Progenitor cell of endocrine pancreas (in vitro differentiated cells): ENCODE measurements at regions not wholly inside any gene's neighbourhood (a gene's known extent, or its start where the extent isn't known, plus 50 kb on each side); places are given as distances from the start of the nearest gene placed in this dataset.

Source experiments
- DNase-seq: peaks from one replicate; pipeline ENCODE4 v3.0.0; 2021; ENCODE audit warnings: low spot score; ENCODE audit not compliant: unreplicated experiment
- H3K27ac Mint-ChIP-seq: 2 replicates; pipeline ENCODE4 v1.8.0; 2021; ENCODE audit warnings: mild to moderate bottlenecking, moderate library complexity, mixed read lengths
- H3K27me3 Mint-ChIP-seq: 2 replicates; pipeline ENCODE4 v1.8.0; 2021; ENCODE audit warnings: mixed read lengths
- H3K36me3 Mint-ChIP-seq: 2 replicates; pipeline ENCODE4 v1.8.0; 2022; ENCODE audit warnings: mixed read lengths; ENCODE audit not compliant: insufficient read depth
- H3K4me1 Mint-ChIP-seq: 2 replicates; pipeline ENCODE4 v1.8.0; 2021; ENCODE audit warnings: low read depth, mixed read lengths
- H3K4me3 Mint-ChIP-seq: 2 replicates; pipeline ENCODE4 v1.8.0; 2021; ENCODE audit warnings: low read depth, mild to moderate bottlenecking, moderate library complexity, mixed read lengths
- H3K9me3 Mint-ChIP-seq: 2 replicates; pipeline ENCODE4 v1.8.0; 2021; ENCODE audit warnings: low read depth, mixed read lengths
- TF ChIP-seq, protein P1 (sequence below): fragments of 200-600 bp; sonication (generic); IDR thresholded peaks from one replicate; pipeline ENCODE4 v1.5.0; 2021; ENCODE audit warnings: antibody characterized with exemption, mild to moderate bottlenecking; ENCODE audit not compliant: unreplicated experiment

GRCh38 chr4:13872155-13872554 lies 244.6 kb upstream of the BOD1L1 start:
- H3K27me3 Mint-ChIP-seq, result no peaks in the 10 kb centered on the region
- DNase-seq, result no peak
- no peak overlapping the region for H3K27ac Mint-ChIP-seq
- no peaks in the 10 kb centered on the region for H3K9me3 Mint-ChIP-seq
- TF ChIP-seq, protein P1, sequence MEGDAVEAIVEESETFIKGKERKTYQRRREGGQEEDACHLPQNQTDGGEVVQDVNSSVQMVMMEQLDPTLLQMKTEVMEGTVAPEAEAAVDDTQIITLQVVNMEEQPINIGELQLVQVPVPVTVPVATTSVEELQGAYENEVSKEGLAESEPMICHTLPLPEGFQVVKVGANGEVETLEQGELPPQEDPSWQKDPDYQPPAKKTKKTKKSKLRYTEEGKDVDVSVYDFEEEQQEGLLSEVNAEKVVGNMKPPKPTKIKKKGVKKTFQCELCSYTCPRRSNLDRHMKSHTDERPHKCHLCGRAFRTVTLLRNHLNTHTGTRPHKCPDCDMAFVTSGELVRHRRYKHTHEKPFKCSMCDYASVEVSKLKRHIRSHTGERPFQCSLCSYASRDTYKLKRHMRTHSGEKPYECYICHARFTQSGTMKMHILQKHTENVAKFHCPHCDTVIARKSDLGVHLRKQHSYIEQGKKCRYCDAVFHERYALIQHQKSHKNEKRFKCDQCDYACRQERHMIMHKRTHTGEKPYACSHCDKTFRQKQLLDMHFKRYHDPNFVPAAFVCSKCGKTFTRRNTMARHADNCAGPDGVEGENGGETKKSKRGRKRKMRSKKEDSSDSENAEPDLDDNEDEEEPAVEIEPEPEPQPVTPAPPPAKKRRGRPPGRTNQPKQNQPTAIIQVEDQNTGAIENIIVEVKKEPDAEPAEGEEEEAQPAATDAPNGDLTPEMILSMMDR, result no peak
- H3K4me3 Mint-ChIP-seq, result no peak overlapping the region
- no peaks in the 10 kb centered on the region for H3K36me3 Mint-ChIP-seq
- peaks cover 2% of the 10 kb centered on the region for H3K4me1 Mint-ChIP-seq

DNA sequence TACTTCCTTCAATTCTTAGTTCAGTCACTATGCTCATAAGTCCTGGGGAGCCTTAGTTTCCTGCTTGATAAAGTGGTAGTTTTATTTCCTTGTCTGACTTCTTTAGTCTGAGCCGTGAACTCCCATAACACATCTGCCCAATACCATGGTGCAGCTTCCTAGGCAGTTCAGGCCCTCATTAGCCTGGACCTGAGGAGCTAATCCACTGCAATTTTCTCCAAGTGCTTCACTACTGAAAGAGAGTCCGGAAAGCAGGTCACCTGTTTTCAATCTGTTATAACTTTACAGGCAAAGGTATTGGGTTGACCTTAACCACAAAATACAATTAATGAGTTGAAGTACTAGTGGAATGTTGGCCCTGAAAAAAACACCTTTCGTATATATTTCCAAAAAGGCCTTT lies 245.4 kb upstream of the BOD1L1 start:
- TF ChIP-seq, protein P1, result no peak
- DNase-seq, result no peak
- peaks cover 2% of the 10 kb centered on the region for H3K4me1 Mint-ChIP-seq
- H3K9me3 Mint-ChIP-seq, result no peaks in the 10 kb centered on the region
- H3K36me3 Mint-ChIP-seq, result no peaks in the 10 kb centered on the region
- H3K4me3 Mint-ChIP-seq, result no peak overlapping the region
- H3K27ac Mint-ChIP-seq, result no peak overlapping the region
- no peaks in the 10 kb centered on the region for H3K27me3 Mint-ChIP-seq

GRCh38 chr4:13875181-13875580 lies 247.7 kb upstream of the BOD1L1 start:
- TF ChIP-seq, protein P1, result no peak
- no peak for DNase-seq
- Mint-ChIP-seq H3K36me3 (no peaks in the 10 kb centered on the region), H3K4me3 (no peak overlapping the region), H3K27ac (no peak overlapping the region), H3K9me3 (no peaks in the 10 kb centered on the region), H3K4me1 (peaks cover 2% of the 10 kb centered on the region), H3K27me3 (no peaks in the 10 kb centered on the region)

DNA sequence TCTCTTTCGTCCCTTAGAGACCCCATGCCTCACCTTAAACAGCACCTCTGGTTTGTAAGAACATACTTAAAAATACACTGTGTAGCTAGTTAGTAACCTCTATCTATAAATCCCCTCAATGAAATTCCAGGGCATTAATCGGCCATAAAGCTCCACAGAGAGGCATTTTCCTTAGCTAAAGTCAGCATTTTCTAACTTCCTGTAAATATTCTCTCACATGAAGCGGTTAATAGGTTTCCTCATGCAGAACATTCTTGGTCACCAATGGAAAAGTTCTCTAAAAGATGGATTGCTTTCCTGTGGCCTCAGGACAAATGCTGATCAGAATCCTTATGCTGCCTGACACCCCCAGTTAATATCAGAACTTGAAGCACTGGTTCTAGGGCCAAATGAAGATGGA lies 248.6 kb upstream of the BOD1L1 start:
- Mint-ChIP-seq H3K4me3 (no peak overlapping the region), H3K9me3 (no peaks in the 10 kb centered on the region)

DNA sequence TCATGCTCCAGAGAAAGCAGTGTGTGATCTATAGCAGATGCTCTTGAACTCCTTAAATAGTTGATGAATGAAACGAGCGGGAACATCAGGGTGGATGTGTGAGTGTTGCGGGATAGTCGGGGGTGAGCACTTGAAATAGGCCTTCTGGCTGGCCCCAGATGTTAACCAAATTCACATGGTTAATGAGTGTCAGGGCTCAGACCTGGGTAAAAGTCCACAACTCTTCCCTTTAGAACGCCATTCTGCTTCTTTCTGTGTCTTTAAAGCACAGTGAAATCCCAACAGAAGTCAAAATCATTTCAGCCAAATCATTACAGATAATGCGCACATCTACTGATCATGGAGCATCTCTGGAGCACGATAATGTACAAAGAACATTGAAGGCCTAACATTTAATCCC lies 249.4 kb upstream of the BOD1L1 start:
- no peak for DNase-seq
- H3K36me3 Mint-ChIP-seq, result no peaks in the 10 kb centered on the region
- H3K27me3 Mint-ChIP-seq, result no peaks in the 10 kb centered on the region
- H3K9me3 Mint-ChIP-seq, result no peaks in the 10 kb centered on the region
- H3K27ac Mint-ChIP-seq, result no peak overlapping the region
- H3K4me3 Mint-ChIP-seq, result no peak overlapping the region
- TF ChIP-seq, protein P1, result no peak
- peaks cover under 1% of the 10 kb centered on the region for H3K4me1 Mint-ChIP-seq

More for the DNA sequence above, 248.6 kb upstream of the BOD1L1 start:
- Mint-ChIP-seq H3K27me3 (no peaks in the 10 kb centered on the region), H3K36me3 (no peaks in the 10 kb centered on the region), H3K27ac (no peak overlapping the region), H3K4me1 (peaks cover 2% of the 10 kb centered on the region)
- DNase-seq, result no peak
- TF ChIP-seq, protein P1, result no peak
